ENCODE measurements at regions not wholly inside any gene's neighbourhood (a gene's known extent, or its start where the extent isn't known, plus 50 kb on each side); places are given as distances from the start of the nearest gene placed in this dataset.

DNA sequence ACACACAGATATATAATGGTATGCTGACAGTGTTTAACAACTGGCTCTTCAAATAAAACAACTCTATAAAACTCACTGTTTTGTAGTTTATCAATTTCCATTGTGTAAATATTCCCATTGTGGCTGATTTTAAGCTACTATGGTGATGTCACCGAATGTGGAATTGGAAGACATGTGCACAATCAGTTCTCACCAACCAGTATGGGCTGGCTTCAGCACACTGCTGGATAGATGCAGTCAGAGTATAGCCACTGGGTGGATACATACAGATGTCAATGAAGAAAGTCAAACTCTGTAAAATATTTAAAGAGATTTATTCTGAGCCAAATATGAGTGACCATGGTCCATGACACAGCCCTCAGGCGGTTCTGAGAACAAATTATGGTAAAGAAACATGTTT lies 475.9 kb upstream of the SMARCA2 start:
- no peak for TF ChIP-seq CTCF (IDR thresholded peaks at IDR 0.05)

DNA sequence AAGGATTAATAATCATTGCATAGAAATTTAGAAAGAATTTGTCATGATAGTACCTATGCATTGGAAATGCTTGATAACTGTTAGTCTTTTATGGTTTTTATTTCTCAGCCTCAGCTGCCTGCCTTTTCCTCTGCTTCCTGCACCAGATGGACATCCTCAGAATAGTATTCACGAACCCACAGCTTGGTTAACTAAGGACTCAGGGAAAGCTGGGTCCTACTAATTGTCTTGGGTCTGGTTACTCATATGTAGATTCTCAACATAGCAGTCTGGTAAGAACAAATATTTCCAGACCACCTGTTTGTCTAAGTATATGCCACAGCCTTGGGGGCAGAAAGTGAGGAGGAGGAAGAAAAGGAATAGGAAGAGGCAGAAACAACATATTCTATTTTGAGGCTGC lies 464.5 kb upstream of the SMARCA2 start:
- TF ChIP-seq CTCF (IDR thresholded peaks at IDR 0.05) = no peak

- no peak for TF ChIP-seq CTCF (IDR thresholded peaks at IDR 0.05)
Measured at GRCh38 chr9:1554081-1555035, 460.8 kb upstream of the SMARCA2 start.

GRCh38 chr9:1575939-1576338 lies 439.2 kb upstream of the SMARCA2 start:
- no peak for TF ChIP-seq CTCF (IDR thresholded peaks at IDR 0.05)

- no peak for TF ChIP-seq CTCF (IDR thresholded peaks at IDR 0.05)
Measured at GRCh38 chr9:1580215-1580614, 434.9 kb upstream of the SMARCA2 start.

GRCh38 chr9:1581926-1582325 lies 433.2 kb upstream of the SMARCA2 start:
- TF ChIP-seq CTCF (IDR thresholded peaks at IDR 0.05) = no peak

GRCh38 chr9:1591310-1591709 lies 423.8 kb upstream of the SMARCA2 start:
- TF ChIP-seq CTCF (IDR thresholded peaks at IDR 0.05) = no peak
